Uterus (tissue), 3 donors: ENCODE measurements at regions not wholly inside any gene's neighbourhood (a gene's known extent, or its start where the extent isn't known, plus 50 kb on each side); places are given as distances from the start of the nearest gene placed in this dataset.

Source experiments
- DNase-seq, 2 donors: peaks; one replicate each; pipeline ENCODE4 v3.0.0-alpha.2; 2019 to 2020
- H3K27ac ChIP-seq, 2 donors: fragments of 200-600 bp; sonication (generic); 1 replicate in 1 of 2; 2 replicates in 1 of 2; pipeline ENCODE4 v1.5.1; 2016 to 2018
- H3K27me3 ChIP-seq, 2 donors: fragments of 200-600 bp; sonication (generic); one replicate each; pipeline ENCODE4 v1.5.1; 2018 to 2019; ENCODE audit warnings: control low read depth in 1 of 2
- H3K36me3 ChIP-seq, 2 donors: fragments of 200-600 bp; sonication (generic); one replicate each; pipeline ENCODE4 v1.5.1; 2019; ENCODE audit warnings: control low read depth in 1 of 2
- H3K4me1 ChIP-seq, 2 donors: fragments of 200-600 bp; sonication (generic); one replicate each; pipeline ENCODE4 v1.5.1; 2018 to 2019; ENCODE audit warnings: control low read depth in 1 of 2
- H3K4me3 ChIP-seq, 2 donors: fragments of 200-600 bp; sonication (generic); 1 replicate in 1 of 2; 2 replicates in 1 of 2; pipeline ENCODE4 v1.5.1; 2018 to 2019; ENCODE audit warnings: mild to moderate bottlenecking in 1 of 2
- H3K9me3 ChIP-seq, 2 donors: fragments of 200-600 bp; sonication (generic); one replicate each; pipeline ENCODE4 v1.5.1; 2019; ENCODE audit warnings: control low read depth in 1 of 2
- CTCF ChIP-seq, 4 experiments: fragments of 200-600 bp in 2 of 4; fragments of 450-650 bp in 2 of 4; sonication (generic) in 2 of 4; IDR thresholded peaks; one replicate each; pipeline ENCODE4 v1.5.1; 2016 to 2019; ENCODE audit warnings: antibody characterized with exemption in 4 of 4, mild to moderate bottlenecking in 2 of 4, moderate library complexity in 1 of 4
- POLR2A ChIP-seq, 2 donors: fragments of 450-650 bp; IDR thresholded peaks; one replicate each; pipeline ENCODE4 v1.6.1; 2016; ENCODE audit warnings: antibody characterized with exemption in 2 of 2, mild to moderate bottlenecking in 1 of 2, moderate library complexity in 1 of 2
- intact Hi-C: fragments of 100-400 bp; cut with DNase I; formaldehyde crosslinking; loops from one replicate; pipeline ENCODE4 v1.15.1; 2023; ENCODE audit warnings: low total_unique reads
- donor health status: DM: yes; HTN: yes; CAD: no.

DNA sequence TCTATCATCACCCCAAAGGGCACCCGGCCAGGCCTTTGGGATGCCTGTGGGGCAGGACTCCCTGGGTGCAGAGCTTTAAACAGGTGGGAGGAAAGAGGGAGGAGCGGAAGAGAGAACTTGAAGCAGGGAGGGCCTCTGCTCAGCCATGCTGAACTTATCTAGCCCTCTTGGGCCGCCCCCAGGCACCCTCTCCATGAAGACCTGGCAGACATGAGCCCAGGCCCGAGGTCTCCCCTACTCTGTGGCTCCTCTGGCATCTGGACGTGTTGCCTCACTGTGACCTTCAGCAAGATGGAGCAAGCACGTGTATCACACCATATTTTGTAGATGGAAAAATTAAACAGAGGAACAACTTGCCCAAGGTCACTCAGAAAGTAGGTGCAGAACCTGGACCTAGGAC lies 711.4 kb downstream of the MATN1 start:
- H3K27ac ChIP-seq = no peak overlapping the region
- no peak overlapping the region for H3K4me3 ChIP-seq
- no peak for DNase-seq
- no peak for TF ChIP-seq POLR2A (IDR thresholded peaks at IDR 0.05)
- no peak for TF ChIP-seq CTCF (IDR thresholded peaks at IDR 0.05)
- H3K36me3 ChIP-seq = no peaks in the 10 kb centered on the region
- H3K4me1 ChIP-seq = no peaks in the 10 kb centered on the region
- H3K9me3 ChIP-seq = no peaks in the 10 kb centered on the region
- intact Hi-C loops = no loop called here
- H3K27me3 ChIP-seq = no peaks in the 10 kb centered on the region

GRCh38 chr1:30010506-30011106 lies 712.8 kb downstream of the MATN1 start:
- H3K27ac ChIP-seq = no peak overlapping the region
- H3K27me3 ChIP-seq = no peaks in the 10 kb centered on the region
- no peaks in the 10 kb centered on the region for H3K9me3 ChIP-seq
- no peak for TF ChIP-seq POLR2A (IDR thresholded peaks at IDR 0.05)
- TF ChIP-seq CTCF (IDR thresholded peaks at IDR 0.05) = no peak
- intact Hi-C loops = no loop called here
- no peak overlapping the region for H3K4me3 ChIP-seq
- DNase-seq = no peak
- no peaks in the 10 kb centered on the region for H3K36me3 ChIP-seq
- no peaks in the 10 kb centered on the region for H3K4me1 ChIP-seq

GRCh38 chr1:30009720-30010119 lies 713.7 kb downstream of the MATN1 start:
- no peaks in the 10 kb centered on the region for H3K36me3 ChIP-seq
- TF ChIP-seq POLR2A (IDR thresholded peaks at IDR 0.05) (no peak), CTCF (IDR thresholded peaks at IDR 0.05) (no peak)
- H3K4me3 ChIP-seq = no peak overlapping the region
- no peaks in the 10 kb centered on the region for H3K9me3 ChIP-seq
- intact Hi-C loops = no loop called here
- H3K27me3 ChIP-seq = no peaks in the 10 kb centered on the region
- H3K4me1 ChIP-seq = no peaks in the 10 kb centered on the region
- no peak for DNase-seq
- H3K27ac ChIP-seq = no peak overlapping the region

GRCh38 chr1:30008998-30009657 lies 714.3 kb downstream of the MATN1 start:
- Histone ChIP-seq H3K4me1 (no peaks in the 10 kb centered on the region), H3K27ac (no peak overlapping the region), H3K27me3 (no peaks in the 10 kb centered on the region), H3K4me3 (no peak overlapping the region), H3K36me3 (no peaks in the 10 kb centered on the region), H3K9me3 (no peaks in the 10 kb centered on the region)
- no peak for TF ChIP-seq CTCF (IDR thresholded peaks at IDR 0.05)
- no peak for TF ChIP-seq POLR2A (IDR thresholded peaks at IDR 0.05)
- intact Hi-C loops = no loop called here
- no peak for DNase-seq

GRCh38 chr1:30008372-30008997 lies 714.9 kb downstream of the MATN1 start:
- H3K4me3 ChIP-seq = no peak overlapping the region
- intact Hi-C loops = no loop called here
- H3K27me3 ChIP-seq = no peaks in the 10 kb centered on the region
- H3K36me3 ChIP-seq = no peaks in the 10 kb centered on the region
- no peaks in the 10 kb centered on the region for H3K4me1 ChIP-seq
- H3K27ac ChIP-seq = no peak overlapping the region
- no peak for TF ChIP-seq CTCF (IDR thresholded peaks at IDR 0.05)
- TF ChIP-seq POLR2A (IDR thresholded peaks at IDR 0.05) = no peak
- no peak for DNase-seq
- no peaks in the 10 kb centered on the region for H3K9me3 ChIP-seq
